GM18505 (cell line): ENCODE measurements at regions not wholly inside any gene's neighbourhood (a gene's known extent, or its start where the extent isn't known, plus 50 kb on each side); places are given as distances from the start of the nearest gene placed in this dataset.

Experiments used
- ATAC-seq: cut with Tn5 transposase; IDR thresholded peaks from one replicate; pipeline ENCODE4 v1.9.1; 2021; ENCODE audit not compliant: unreplicated experiment
- POLR2A ChIP-seq: IDR thresholded peaks from 4 replicates; pipeline ENCODE4 v1.6.1; 2011; ENCODE audit warnings: borderline replicate concordance; ENCODE audit not compliant: insufficient read depth, insufficient read length; ENCODE audit errors: extremely low read depth

DNA sequence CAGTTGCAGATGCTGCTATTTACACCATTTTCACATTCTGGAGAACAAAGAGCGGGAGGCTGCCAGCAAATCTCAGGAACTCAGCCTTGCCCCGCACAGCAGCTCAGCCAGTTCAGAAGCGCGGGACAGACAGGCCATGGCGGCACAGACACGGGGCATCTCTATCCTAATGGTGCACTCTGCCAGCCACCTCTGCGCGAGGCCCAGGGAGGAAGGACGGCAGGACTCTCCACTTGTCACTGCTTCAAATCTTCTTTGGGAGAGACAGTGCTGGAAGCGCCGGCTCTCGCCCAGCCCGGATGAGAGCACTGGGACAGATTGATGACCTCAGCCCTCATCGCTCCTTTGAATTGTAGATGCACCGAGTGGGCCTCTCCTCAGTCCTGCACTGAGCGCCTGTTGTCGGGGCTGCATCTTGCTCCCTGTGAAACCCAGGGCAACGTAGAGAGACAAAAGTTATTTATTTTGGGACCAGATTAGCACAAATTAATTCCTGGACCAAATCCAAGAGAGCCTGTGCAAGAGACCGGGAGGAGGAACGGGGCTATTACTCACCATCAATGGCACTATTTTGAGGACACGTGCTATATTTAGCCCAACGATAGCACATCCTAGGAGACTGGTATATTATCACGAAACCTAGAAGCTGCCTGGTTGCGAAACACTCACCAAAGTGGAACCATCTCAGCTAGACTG, 211.4 kb upstream of the SMIM21 start:
- ATAC-seq: no peak
- no peak for TF ChIP-seq POLR2A

DNA sequence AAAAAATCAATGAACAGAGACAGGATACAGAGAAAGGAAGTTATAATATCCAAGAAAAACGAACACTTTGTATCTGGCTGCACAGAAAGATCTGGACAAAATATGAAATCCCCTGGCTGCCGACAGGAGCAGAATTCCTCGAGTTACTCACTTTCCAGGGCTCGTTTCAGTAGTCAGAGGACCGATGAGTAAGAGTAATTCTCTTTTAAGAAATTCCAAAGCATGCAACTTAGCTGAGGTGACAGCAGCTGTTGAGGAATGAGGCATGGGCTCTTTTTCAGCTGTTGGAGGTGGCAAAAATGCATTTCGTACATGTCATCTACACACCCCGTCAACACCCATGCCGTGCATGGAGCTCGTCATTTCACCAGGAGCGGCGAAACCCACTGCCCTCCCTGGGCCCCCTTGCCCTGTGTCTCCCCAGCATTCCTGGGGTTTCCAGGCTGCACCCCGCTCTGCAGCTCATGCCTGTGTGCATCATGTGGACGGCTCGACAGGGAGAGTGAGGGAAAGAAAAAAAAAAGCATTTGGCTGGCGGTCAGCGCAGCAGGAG, 210.8 kb upstream of the SMIM21 start:
- no peak for ATAC-seq
- TF ChIP-seq POLR2A: no peak

DNA sequence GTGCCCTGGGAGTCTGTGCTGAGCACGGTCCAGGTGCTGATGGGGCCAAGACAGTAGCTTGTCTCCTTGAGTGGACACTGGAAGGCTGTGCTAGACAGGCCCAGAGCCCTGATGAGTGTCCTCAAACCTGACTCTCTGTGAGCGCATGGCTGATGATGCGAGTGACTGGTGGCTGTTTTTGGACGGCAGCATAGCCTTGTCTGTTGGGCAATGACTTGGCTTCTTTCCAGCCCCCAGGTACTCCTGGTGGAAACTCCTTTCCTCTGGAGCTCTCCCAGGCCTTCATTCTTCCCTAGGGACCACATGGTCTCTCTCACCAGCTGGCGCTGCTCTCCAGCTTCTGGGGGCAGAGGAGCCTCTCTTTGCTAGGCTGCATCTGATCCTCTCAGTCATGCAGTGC, 207.6 kb upstream of the SMIM21 start:
- no peak for ATAC-seq
- TF ChIP-seq POLR2A: no peak

DNA sequence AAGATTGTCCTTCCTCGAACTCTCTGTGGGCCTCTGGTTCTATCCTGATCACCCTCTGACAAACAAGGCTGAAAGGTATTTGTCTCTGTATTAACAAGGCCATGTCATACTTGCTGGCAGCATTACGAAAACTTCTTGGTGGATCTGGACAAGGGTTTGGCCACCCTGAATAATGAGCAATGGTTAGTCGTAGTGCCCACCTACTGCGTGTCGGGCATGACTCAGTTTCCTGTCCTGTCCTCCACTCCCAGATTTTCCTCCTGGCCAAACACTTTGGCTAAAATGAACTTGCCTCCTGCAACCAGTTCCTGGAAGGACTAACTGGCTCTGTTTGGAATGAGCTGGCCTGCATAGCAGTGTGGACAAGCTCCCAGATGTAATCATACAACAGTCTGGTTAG, 198.5 kb upstream of the SMIM21 start:
- TF ChIP-seq POLR2A: no peak
- no peak for ATAC-seq

DNA sequence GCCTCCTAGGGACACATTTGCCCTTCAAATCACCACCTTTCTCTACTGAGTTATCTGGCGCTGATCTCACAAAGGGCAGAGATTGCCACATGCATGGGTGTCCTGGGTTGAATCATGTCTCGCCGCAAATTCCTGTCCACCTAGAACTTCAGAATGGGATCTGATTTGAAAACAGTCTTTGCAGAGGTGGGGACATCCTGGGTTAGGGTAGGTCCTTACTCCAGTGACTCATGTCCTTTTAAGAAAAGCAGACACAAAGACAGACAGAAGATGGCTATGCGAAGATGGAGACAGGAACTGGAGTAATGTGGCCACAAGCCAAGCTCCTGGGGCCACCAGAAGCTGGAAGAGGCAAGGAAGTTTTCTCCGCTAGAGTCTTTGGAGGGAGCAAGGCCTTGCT, 197.4 kb upstream of the SMIM21 start:
- ATAC-seq: no peak
- TF ChIP-seq POLR2A: no peak

DNA sequence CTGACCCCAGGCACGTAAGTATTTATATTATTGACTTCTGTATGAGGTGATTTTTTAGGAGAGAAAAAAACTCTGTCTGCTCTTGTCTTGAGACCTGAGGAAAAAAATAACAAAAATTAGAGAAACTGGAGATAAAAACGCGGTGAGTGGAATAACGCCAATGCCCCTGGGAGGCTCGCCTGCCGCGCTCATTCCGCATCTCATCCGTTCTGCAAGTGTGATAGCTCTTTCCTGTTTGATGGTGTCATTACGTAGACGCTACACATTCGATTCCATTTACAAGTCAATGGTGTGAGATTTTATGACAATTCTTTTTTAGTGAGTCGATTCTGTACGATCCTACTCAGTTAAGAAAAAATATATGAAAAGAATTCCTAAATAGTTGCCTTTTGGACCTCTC, 194.3 kb upstream of the SMIM21 start:
- TF ChIP-seq POLR2A: no peak
- ATAC-seq: no peak

DNA sequence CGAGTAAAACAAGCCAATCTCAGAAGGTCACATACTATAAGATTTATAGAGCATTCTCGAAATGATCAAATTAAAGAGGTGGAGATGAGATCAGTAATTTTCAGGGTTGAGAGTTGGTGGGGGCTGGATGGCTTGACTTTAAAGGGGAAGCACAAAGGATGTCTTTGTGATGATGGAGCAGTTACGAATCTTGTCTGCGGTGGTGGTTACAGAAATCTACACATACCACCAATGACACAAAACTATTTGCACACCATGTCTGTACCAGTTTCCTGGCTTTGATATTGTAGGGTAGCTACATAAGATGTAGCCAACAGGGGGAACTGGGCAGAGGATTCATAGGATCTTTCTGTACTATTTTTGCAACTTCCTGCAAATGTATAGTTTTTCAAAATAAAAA, 190.6 kb upstream of the SMIM21 start:
- TF ChIP-seq POLR2A: no peak
- no peak for ATAC-seq

DNA sequence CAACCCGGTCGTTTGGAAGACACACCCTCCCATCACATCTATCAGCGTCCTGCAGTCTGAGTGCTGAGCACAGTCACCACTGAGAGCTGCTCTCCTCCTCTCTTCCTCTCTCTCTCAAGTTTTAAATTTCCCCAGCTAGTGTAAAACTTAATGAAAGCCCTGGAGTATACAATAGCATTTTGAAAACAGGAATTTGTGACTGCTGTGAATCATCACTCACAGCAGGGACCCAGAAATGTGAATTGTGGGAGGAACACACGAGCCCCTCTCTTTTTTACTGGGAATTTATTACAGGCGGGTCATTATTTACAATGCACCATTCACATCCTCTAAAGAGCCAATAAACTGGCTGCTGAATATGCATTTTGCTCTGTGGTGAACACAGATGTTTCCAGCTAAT, 185.0 kb upstream of the SMIM21 start:
- no peak for ATAC-seq

DNA sequence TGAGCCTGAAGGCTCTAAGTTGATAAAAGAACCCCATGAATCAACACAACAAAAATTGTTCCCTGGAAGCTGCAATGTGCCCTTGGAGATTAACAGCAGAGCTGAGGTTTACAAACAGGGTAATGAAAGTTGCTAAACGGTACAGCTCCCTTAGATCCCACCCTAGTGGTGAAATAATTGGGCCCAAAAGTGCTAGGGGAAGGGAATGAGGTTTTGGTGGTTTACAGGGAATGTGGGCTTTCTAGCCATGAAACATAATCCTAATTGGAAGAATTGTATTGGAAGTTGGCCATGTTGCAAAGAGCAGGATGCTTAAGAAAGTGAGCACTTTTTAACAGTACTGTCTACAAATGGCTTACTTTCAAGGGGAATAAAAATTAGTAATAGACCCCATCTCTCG, 180.2 kb upstream of the SMIM21 start:
- TF ChIP-seq POLR2A: no peak
- no peak for ATAC-seq

More for the DNA sequence above, 185.0 kb upstream of the SMIM21 start:
- no peak for TF ChIP-seq POLR2A

DNA sequence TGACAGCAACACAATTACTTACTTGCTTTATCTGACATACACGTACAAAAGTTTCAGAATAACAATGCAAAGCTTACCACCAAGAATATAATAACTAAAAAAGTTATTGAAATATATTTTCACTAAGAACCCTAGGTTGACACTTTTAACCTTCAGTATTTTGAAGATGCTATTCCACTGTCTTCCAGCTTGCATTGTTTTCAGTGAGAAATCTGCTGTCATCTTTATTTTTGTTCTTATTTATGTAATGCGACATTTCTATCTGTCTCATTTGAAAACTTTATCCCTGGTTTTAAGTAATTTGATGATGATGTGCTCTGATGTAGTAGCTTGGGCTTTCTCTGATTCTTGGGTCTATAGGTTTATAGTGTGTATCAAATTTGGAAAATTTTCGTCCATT, 165.0 kb upstream of the SMIM21 start:
- TF ChIP-seq POLR2A: no peak
- ATAC-seq: no peak

DNA sequence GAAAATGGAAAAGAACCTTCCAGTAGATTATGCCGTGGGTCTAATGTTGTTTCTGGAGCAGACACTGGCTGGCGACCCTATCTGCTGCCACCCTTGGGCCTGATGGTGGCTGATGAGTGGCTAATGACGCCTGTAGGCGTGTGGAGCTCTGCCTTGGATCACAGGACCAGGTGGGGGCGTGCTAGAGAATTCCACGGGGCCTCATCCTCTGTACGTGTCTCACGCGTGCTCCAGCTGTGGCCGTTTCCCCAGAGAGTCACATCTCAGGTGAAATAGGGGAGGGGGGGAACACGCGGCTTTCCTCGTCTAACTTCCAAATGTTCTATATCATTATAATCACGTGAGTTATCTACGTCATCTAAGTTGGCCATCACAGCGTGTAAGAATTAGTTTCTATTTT, 160.9 kb upstream of the SMIM21 start:
- no peak for ATAC-seq
- TF ChIP-seq POLR2A: no peak

DNA sequence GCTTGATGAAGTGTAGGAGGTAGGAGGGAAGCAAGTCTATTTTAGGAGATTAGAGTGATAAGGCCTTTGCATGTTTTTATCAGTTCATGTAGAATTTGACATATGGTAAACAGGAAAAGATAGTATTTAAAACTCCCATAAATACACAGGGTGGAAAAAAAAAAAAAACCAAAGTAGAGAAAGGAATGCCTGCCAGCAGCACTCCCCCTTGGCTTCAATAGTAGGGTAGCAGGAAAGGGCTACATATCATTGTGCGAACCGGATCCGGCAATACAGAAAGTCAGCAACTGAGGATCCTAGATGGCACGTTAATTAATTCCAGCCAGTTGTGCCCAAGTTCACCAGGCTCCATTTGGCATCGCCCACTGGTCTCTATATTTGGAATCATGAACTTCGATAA, 159.6 kb upstream of the SMIM21 start:
- TF ChIP-seq POLR2A: no peak
- no peak for ATAC-seq

DNA sequence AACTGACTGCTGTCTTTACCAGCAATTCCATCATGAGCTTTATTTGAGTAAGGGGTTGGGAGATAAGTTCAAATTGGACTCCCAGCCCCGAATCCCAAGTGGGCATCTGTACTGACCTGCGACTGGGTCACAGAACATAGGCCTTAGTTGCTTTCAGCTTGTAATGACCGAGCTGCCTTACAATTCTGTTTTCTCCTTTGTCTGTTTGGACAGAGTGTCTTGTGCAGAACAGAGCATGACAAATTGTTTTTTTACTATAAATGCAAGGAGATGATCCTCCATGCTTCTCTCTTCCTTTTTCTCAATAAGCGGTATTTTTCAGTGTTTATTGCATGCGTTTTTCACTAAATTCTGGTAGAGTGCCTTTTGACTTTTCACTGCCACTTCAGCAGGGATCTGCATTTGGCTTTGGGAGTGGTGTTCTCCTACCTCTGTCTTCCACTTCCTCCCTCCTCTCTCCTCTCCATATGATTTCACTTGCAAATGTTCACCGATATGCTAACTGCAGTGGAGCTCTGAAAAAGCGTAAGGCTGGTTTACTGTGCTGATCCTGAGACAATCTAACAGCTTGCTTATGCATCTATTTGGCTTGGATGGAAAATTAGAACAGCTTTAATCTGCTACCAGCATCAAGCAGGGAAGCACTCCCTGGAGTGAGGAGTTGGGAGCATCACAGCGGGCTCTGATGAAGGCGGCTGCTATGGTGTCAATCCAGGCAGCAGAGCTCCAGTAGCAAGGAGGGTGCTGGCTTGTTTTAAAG, 158.8 kb upstream of the SMIM21 start:
- TF ChIP-seq POLR2A: no peak
- ATAC-seq: no peak

DNA sequence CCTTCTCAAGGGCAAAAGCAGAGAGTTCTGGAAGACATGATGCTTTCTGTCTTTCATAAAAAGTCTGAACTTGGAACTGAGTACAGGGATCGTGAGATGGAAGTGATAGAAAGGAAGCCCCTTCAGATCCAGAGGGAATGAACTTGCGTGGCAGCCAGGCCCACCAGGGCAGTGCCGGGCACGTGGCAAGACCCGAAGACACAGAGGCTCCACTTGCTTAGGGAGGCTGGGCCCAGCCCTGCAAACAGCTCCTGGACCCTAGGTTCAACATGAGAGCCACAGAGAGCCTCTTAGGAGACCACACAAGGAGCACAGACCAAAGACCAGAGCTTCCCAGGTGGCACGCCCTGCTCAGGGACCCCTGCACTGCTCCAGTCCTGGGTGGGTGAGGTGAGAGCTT, 155.4 kb upstream of the SMIM21 start:
- no peak for ATAC-seq
- TF ChIP-seq POLR2A: no peak
